NB4 (cell line): ENCODE measurements at regions not wholly inside any gene's neighbourhood (a gene's known extent, or its start where the extent isn't known, plus 50 kb on each side); places are given as distances from the start of the nearest gene placed in this dataset.
A peak's percentile ranks its signal among the peaks of the same experiment; 100 is the strongest.

Source experiments
- DNase-seq: peaks from one replicate; pipeline ENCODE4 v3.0.0; 2010; ENCODE audit warnings: low read depth
- H3K4me3 ChIP-seq: one replicate; pipeline ENCODE4 v1.5.1; 2011; ENCODE audit warnings: mild to moderate bottlenecking, low read depth, low read length, moderate library complexity
- CTCF ChIP-seq: IDR thresholded peaks from one replicate; pipeline ENCODE4 v1.5.1; 2012; ENCODE audit warnings: low read depth, low read length
- MAX ChIP-seq: IDR thresholded peaks from 2 replicates; pipeline ENCODE4 v1.6.1; 2011; ENCODE audit warnings: low read depth, low read length
- MYC ChIP-seq: IDR thresholded peaks from 2 replicates; pipeline ENCODE4 v1.6.1; 2011; ENCODE audit warnings: low read depth, low read length
- POLR2A ChIP-seq: IDR thresholded peaks from 2 replicates; pipeline ENCODE4 v1.6.1; 2011; ENCODE audit warnings: mild to moderate bottlenecking; ENCODE audit not compliant: insufficient read length; ENCODE audit errors: extremely low read depth

- TF ChIP-seq MYC: no peak
- TF ChIP-seq MAX: no peak
- TF ChIP-seq POLR2A: no peak
- TF ChIP-seq CTCF: no peak
- DNase-seq: peak; percentile 6
- H3K4me3 ChIP-seq: no peak overlapping the region
Observed at GRCh38 chr4:104976262-104976661, 170.4 kb upstream of the TET2 start.

- no peak overlapping the region for H3K4me3 ChIP-seq
- DNase-seq: peak; percentile 21
- TF ChIP-seq POLR2A: no peak
- no peak for TF ChIP-seq CTCF
- no peak for TF ChIP-seq MAX
- TF ChIP-seq MYC: no peak
Observed at GRCh38 chr4:104979083-104979760, 167.5 kb upstream of the TET2 start.

- peak; percentile 14 for DNase-seq
- no peak overlapping the region for H3K4me3 ChIP-seq
- TF ChIP-seq MAX: no peak
- no peak for TF ChIP-seq CTCF
- TF ChIP-seq POLR2A: no peak
- TF ChIP-seq MYC: no peak
Observed at GRCh38 chr4:104983615-104984179, 163.0 kb upstream of the TET2 start.

GRCh38 chr4:104986306-104986705 lies 160.4 kb upstream of the TET2 start:
- H3K4me3 ChIP-seq: no peak overlapping the region
- no peak for TF ChIP-seq CTCF
- TF ChIP-seq MYC: no peak
- TF ChIP-seq POLR2A: no peak
- TF ChIP-seq MAX: no peak
- no peak for DNase-seq

GRCh38 chr4:104989371-104989770 lies 157.3 kb upstream of the TET2 start:
- TF ChIP-seq MYC: no peak
- no peak for TF ChIP-seq CTCF
- TF ChIP-seq MAX: no peak
- no peak for TF ChIP-seq POLR2A
- DNase-seq: no peak
- H3K4me3 ChIP-seq: no peak overlapping the region
